Endometrial microvascular endothelial cells (primary cell): ENCODE measurements at regions not wholly inside any gene's neighbourhood (a gene's known extent, or its start where the extent isn't known, plus 50 kb on each side); places are given as distances from the start of the nearest gene placed in this dataset.
"Not testable (repeated sequence)": the region's sequence is repeated elsewhere in the genome, so short reads cannot be mapped to it uniquely, and the experiment has no call there.

Experiments used
- in situ Hi-C: cut with HindIII; loops from 2 replicates; pipeline ENCODE4 v1.10.0; 2017; ENCODE audit warnings: low sequenced_read_pairs, low pct_unique_long_range_greater_than_20kb; ENCODE audit errors: inconsistent ontology term

DNA sequence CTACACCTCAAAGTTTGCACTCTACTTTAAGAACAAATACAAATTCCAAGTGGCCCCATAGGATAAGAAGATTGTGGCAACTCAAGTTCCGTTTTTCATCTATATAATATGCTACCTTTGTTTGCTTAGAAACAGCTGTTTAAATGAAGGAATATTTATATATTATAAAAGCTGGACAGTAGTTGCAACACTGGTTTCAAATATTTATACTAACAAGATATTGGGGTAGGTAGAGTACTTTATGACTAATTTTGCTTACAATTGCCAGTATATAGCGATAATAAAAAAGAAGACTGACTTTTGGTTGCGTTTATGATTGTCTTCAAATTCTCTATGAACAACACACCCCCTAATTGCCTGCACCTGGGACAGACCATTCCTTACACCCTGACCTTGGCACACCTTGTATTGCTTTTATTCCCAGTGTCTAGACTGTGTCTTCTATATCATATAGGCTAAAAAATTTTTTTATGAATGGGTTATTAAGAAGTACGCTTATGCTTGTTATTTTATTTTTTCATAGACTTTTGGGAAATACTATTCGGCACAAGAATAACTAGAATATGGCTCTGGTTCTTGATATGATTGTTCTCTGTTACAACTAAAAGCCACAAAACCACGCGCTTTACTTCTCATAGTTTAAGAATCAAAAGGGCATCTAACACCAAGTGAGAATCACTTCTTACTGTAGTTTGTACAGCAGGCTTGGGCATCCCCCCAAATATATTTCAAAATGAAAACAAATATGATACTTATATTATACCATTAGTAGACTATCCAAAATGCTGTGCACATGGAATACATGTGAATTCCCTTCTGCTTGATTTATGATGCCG is 455.4 kb upstream of the DCN start:
- in situ Hi-C loops = no loop called here

DNA sequence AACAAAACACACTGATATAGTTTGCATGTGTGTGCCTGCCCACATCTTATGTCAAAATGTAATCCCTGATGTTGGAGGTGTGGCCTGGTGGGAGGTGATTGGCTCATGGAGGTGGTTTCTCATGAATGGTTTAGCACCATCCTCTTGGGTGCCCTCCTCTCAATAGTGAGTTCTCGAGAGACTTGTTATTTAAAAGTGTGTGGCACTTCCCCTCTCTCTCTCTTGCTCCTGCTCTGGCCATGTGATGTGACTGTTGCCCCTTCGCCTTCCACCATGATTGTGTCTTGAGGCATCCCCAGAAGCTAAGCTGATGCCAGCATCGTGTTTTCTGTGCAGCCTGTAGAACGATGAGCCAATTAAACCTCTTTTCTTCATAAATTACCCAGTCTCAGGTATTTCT is 454.1 kb upstream of the DCN start:
- in situ Hi-C loops = no loop called here

DNA sequence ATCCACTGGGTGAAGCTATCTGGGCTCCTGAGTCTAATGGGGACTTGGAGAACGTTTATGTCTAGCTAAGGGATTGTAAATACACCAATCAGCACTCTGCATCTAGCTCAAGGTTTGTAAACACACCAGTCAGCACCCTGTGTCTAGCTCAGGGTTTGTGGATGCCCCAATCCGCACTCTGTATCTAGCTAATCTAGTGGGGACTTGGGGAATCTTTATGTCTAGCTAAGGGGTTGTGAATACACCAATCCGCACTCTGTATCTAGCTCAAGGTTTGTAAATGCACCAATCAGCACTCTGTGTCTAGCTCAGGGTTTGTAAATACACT is 451.7 kb upstream of the DCN start:
- in situ Hi-C loops = not testable (repeated sequence)

DNA sequence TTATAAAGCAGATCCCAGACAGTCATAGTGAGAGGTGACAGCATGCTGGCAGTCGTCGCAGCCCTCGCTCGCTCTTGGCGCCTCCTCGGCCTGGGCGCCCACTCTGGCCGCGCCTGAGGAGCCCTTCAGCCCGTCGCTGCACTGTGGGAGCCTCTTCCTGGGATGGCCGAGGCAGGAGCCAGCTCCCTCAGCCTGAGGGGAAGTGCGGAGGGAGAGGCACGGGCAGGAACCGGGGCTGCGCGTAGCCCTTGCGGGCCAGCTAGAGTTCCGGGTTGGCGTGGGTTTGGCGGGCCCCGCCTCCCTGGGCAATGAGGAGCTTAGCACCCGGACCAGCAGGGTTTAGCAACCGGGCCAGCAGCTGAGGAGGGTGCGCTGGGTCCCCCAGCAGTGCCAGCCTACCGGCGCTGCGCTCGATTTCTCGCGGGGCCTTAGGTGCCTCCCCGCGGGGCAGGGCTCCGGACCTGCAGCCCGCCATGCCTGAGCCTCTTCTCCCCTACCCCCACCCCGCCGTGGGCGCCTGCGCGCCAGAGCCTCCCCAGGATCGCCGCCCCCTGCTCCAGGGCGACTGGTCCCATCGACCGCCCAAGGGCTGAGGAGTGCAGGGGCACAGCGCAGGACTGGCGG is 451.2 kb upstream of the DCN start:
- in situ Hi-C loops = no loop called here

DNA sequence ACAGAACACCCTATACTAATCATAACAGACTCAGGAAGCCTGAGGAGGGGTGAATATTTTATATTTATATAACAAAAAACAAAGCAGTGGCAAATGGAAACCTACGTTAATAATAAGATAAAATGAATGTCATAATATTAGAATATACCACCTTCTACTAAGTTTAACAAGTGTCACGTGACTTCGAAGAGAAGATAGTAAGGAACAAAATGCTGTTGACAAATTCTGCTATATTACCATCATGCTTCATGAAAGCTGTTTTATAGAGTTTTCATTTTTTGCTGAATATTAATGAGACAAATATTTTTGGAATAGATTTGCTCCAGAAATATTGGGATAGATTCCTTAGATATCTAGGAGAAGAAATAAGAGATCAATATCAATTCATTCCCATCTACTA is 450.6 kb upstream of the DCN start:
- in situ Hi-C loops = no loop called here

DNA sequence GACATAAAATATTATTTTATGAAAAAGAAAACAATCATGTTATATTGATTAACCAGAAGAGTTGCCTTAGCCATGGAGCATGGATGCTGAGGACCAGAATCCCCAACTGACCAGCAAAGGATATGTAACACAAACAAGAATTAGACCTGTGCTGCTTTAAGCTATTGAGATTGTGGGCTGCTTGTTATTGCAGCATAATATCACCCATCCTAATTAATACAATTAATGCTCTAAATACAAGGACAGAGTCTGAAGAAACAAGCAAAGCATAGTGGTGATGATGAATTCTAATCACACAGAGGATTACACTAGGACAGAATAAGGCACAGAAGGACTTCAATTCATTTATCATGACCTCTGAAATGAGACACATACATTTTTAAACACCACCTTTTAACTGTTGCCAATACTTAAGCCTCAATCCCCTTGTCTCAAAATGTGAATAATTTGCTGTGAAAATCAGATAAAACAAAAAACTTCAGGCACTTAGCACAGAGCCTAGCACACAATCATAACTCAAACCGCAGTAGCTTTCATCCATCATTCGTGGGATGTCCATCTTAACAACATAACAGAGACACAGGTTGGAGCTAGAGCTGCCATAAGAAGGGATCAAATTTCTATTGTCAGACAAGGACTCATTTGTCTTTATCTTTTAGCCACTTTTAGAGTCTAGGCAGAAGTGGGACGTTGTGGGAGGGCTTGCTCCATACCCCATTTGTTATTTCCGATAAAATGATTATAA is 449.6 kb upstream of the DCN start:
- in situ Hi-C loops = no loop called here

DNA sequence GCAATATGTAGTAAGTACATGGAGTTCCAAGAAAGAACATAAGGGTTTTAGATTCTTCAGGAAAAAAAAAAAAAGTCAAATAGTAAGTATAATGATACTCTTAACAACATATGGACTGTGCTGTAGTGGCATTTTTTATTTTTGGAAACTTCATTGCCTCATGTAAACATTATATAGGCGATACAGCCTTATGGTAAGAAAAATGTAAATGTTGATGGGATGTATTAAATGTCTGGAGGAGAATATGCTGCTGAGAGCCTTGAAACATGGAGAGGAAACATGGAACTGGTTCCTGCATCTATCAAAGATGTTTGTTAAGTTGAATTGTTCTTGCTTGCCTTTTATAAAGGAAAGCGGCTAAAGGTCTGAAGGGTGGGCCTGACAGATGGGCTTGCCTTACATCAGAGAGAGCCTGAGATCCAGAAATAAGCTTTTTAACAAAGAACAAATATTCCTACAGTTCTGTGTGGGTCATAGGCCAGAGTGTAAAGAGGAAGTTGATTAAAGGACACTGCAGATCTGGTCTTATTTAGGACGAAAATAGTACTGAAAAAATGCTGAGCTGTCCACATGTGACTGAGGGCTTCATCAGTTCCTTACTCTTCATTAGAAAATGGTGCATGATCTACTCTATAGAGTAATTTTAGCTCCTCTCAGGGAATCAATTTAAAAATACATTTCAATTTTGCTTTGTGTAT is 448.1 kb upstream of the DCN start:
- in situ Hi-C loops = no loop called here

DNA sequence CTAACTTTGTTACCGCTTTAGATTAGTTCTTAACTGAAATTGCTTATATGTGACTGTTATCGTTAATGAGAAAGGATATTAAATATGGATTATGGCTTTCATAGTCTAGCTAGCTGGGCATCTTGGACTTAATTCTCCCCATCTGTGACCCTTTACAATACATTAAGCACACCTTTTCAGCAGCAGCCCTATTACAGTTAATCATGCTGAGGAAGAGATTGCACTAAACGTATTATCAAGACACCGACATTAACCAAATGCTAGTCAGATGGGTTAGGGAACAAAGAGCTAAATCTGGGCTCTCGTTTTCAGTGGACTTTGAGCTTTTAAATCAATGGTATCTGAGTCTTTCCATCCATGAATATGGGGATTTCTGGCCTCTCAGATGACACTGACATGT is 447.5 kb upstream of the DCN start:
- in situ Hi-C loops = no loop called here

DNA sequence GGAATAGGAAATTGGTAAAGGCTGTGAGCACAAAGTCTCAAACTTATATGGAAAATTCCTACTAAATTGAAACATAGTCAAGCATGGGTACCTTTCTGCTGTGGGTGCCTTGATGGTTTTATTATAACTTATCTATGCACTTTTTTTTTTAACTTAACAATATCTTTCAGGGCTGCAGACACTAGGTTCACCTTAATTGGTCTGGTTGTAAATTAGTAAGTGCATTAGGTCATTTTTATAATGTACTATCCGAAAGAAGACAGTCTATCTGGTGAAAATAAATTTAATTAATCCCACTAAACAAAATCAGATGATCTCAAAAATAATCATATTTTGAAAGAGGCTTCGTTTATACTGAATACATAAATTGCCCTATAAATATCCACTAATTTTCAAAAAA is 446.8 kb upstream of the DCN start:
- in situ Hi-C loops = no loop called here

DNA sequence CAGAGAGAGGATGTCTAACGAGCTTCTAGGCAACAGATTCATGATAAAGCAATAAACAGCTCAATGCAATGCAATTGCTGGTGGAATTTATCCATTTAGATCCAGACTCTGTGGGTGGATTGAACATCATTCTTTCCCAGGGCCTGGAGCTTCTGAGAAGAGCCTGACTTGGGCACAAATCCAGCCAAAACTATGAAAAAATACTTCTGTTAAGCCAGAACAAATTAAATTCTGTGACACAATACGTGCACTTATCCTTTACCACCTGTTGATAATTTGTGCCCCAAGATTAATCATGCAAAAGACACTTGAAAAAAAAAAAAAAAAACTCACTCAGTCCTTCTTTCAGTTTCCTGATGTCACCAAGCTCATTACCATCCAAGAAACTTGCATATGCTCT is 446.0 kb upstream of the DCN start:
- in situ Hi-C loops = no loop called here

DNA sequence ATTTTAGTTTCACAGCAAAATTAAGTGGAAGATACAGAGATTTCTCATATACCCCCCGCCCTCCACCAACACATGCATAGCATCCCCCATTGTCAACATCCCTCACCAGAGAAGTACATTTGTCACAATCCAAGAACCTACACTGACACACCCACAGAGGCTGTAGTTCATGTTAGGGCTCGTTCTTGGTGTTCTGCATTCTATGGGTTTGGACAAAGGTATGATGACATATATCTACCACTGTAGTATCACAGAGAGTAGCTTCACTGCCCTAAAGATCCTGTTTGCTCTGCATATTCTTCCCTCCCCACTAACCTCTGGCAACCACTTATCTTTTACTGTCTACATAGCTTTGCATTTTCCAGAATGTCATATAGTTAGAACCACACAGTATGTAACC is 444.6 kb upstream of the DCN start:
- in situ Hi-C loops = no loop called here

DNA sequence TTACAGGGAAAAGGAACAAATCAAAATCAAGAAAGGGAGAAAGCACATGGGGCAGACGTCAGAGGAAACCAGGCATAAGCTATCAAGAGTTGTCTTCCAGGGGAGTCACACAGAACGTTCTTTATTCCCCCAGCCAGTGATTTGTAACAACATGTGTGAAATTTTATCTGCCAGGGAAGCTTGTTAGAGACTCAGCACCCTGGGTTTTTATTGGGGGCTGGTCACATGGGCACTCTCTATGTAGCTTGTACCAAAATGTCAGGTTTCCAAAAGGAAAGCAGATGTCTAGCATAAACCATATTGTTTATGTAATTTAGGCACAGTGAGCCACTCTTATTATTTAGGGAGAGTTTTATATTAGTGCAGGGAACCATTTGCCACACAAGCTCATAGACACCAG is 440.4 kb upstream of the DCN start:
- in situ Hi-C loops = no loop called here

DNA sequence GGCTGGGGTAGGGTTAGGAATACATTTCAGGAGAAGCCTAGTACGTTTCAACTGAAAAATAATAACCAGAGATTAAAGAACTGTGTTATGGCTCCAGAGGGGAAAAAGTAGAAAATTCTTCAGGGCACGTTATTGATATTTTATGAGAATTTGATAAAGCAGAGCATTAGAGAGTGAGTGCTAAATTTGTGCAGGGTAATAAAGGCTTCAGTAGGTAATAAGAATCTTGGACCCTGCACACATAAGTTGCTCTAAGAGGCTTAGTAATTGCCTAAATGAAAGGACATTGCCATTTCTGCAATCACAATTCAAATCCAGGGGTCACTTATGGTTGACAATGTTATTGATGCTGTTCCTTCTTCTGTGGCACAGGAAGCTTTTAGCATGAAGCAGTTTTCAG is 439.4 kb upstream of the DCN start:
- in situ Hi-C loops = no loop called here

DNA sequence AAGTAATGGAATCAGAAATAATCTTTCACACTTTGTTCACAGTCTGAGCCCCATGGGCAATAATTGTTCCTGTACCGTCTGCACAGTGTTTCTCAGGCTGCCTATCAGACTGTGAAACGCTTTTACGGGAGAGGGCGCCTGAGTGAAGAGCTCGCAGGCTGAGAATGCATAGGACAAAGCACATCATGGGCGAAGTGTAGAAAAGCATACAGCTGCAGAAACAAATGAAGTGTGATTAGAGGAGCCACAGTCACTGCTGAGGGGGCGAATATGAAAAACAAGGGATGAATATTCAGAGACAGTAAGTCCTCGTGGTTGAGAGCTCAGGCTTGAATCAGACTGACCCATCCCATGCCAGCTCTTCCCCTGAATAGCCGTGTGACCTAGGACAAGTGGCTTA is 438.4 kb upstream of the DCN start:
- in situ Hi-C loops = no loop called here

DNA sequence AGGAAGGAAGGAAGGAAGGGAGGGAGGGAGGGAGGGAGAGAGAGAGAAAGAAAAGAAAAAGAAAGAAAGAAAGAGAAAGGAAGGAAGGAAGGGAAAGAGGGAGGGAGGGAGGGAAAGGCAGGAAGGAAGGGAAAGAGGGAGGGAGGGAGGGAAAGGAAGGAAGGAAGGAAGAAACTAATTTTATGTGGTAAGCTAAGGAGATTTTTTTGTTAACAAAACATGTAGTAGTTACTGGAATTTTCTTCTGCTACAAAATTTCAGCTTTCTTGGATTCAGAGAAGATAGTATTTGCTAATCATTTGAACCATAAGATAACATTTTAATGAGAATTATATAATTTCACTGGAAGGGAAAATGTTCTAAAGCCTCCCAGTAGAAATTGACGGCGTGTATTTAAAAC is 437.8 kb upstream of the DCN start:
- in situ Hi-C loops = no loop called here

DNA sequence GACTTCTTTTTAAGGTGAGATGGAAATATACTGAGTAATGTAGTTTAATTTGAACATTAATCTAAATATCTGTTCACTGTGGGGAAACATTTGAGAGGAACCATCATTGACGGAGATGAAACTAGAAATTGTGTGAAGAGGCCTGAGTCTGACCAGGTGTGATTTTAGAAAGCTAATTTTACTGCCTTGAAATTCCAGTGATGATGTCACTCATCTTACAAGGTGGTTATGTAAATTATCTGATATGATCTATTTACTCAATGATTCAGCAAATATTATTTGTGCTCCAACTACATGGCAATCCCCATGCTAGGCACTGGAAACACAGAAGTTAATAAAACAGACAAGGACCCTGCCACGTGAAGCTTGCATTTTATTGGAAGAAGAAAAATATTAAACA is 435.7 kb upstream of the DCN start:
- in situ Hi-C loops = no loop called here

DNA sequence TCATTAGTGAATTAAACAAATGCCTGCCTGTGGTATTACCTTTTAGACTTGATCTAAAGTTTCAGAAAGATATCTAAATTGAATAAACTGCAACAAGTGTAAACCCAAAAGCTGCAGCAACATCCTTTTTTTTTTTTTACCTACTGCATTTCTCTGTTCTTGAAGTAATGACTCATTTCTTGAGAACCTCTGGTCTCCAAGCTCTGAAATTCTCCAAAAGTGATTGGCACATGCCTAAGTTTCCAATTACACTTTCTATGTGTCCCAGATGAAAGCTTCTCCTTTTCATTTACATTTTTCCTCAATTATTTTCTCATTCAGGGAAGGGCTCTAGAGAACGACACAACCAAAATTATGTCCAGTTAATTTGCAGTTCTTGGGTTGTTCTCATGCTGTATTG is 435.2 kb upstream of the DCN start:
- in situ Hi-C loops = no loop called here

DNA sequence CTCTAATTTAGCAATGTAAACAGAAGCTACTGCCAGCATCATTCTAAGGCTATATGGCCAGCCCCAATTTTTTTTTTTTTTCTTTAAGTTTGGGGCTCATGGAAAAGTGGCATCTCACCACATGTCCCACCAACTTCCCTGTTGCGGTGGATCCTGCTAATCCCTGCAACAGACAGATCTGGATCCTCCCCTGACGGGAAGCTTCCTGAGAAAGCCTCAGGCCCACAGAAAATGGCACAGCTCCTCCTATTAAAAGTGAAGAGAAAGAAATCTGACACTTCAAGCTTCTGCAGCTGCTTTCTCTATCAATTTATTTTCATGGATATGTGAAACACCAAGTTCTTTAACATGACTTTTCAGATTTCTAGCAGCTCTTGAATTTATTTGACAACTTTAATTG is 433.8 kb upstream of the DCN start:
- in situ Hi-C loops = no loop called here

DNA sequence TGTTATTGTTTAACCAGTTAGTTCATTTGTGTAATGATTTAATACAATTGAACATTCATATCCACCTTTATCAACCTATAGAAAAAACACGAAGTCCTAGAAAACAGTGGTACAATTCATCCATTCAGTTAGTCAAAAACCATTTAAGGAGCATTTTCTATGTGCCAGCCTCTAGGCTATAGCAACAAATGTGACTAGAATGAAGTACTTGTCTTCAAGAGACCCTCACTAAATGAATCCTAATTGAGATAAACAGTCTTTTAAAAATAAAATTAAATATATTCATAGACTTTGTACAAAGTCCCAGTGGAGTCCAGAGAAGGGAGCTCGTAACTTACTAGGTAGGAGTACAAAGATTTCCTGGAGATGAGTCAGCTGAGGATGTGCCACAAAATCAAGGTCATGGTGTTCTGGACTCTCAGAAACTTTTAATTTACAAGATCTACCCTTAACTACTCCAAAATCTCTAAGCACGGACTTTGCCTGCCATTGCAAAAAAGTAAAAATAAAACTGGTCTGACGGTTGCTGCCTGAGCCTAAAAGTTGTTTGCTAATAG is 430.7 kb upstream of the DCN start:
- in situ Hi-C loops = no loop called here
